H7 (cell line): ENCODE measurements at regions not wholly inside any gene's neighbourhood (a gene's known extent, or its start where the extent isn't known, plus 50 kb on each side); places are given as distances from the start of the nearest gene placed in this dataset.
A peak's percentile ranks its signal among the peaks of the same experiment; 100 is the strongest.
"Not testable (repeated sequence)": the region's sequence is repeated elsewhere in the genome, so short reads cannot be mapped to it uniquely, and the experiment has no call there.

ENCODE experiments used
- DNase-seq: peaks from one replicate; pipeline ENCODE4 v3.0.0; 2012
- H3K27me3 ChIP-seq: 2 replicates; pipeline ENCODE4 v1.6.0; 2011; ENCODE audit warnings: mild to moderate bottlenecking, low read length; ENCODE audit not compliant: control insufficient read depth, insufficient read depth
- H3K36me3 ChIP-seq: replicated peaks from 2 replicates; pipeline ENCODE4 v1.5.1; 2011; ENCODE audit warnings: low read length; ENCODE audit not compliant: control insufficient read depth, insufficient read depth
- H3K4me3 ChIP-seq: 2 replicates; pipeline ENCODE4 v1.5.1; 2011; ENCODE audit warnings: low read depth, mild to moderate bottlenecking, control low read depth, low read length, moderate library complexity; ENCODE audit not compliant: insufficient read depth

- no peak for DNase-seq
Measured at GRCh38 chr20:53783768-53784167, 190.1 kb upstream of the ZNF217 start.

GRCh38 chr20:53782612-53783246 lies 189.1 kb upstream of the ZNF217 start:
- DNase-seq: no peak
- no peak overlapping the region for H3K4me3 ChIP-seq
- H3K27me3 ChIP-seq: no peaks in the 10 kb centered on the region
- H3K36me3 ChIP-seq: no peaks in the 10 kb centered on the region

More at GRCh38 chr20:53783768-53784167, 190.1 kb upstream of the ZNF217 start:
- no peaks in the 10 kb centered on the region for H3K36me3 ChIP-seq
- no peaks in the 10 kb centered on the region for H3K27me3 ChIP-seq
- no peak overlapping the region for H3K4me3 ChIP-seq

GRCh38 chr20:53779822-53780221 lies 186.2 kb upstream of the ZNF217 start:
- no peaks in the 10 kb centered on the region for H3K27me3 ChIP-seq
- no peaks in the 10 kb centered on the region for H3K36me3 ChIP-seq
- DNase-seq: no peak
- no peak overlapping the region for H3K4me3 ChIP-seq

- Histone ChIP-seq H3K36me3 (no peaks in the 10 kb centered on the region), H3K27me3 (no peaks in the 10 kb centered on the region), H3K4me3 (no peak overlapping the region)
- DNase-seq: no peak
Measured at GRCh38 chr20:53778736-53779135, 185.1 kb upstream of the ZNF217 start.

- no peak for DNase-seq
- no peaks in the 10 kb centered on the region for H3K27me3 ChIP-seq
- no peak overlapping the region for H3K4me3 ChIP-seq
- H3K36me3 ChIP-seq: no peaks in the 10 kb centered on the region
Measured at GRCh38 chr20:53778041-53778516, 184.4 kb upstream of the ZNF217 start.

DNA sequence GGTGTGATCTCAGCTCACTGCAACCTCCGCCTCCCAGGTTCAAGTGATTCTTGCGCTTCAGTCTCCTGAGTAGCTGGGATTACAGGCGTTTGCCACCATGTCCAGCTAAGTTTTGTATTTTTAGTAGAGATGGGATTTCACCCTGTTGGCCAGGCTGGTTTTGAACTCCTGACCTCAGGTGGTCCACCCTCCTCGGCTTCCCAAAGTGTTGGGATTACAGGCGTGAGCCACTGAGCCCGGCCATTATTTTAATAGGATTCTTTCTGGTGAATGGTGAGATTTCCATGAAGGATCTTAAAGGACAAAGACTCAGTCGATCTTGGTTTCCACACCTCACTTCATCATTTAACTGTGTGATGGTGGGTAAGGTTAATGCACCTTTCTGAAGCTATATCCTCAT lies 183.8 kb upstream of the ZNF217 start:
- DNase-seq, H3K4me3 ChIP-seq, H3K36me3 ChIP-seq, H3K27me3 ChIP-seq: not testable (repeated sequence)

GRCh38 chr20:53776858-53777257 lies 183.2 kb upstream of the ZNF217 start:
- H3K4me3 ChIP-seq: no peak overlapping the region
- DNase-seq: no peak
- H3K27me3 ChIP-seq: no peaks in the 10 kb centered on the region

DNA sequence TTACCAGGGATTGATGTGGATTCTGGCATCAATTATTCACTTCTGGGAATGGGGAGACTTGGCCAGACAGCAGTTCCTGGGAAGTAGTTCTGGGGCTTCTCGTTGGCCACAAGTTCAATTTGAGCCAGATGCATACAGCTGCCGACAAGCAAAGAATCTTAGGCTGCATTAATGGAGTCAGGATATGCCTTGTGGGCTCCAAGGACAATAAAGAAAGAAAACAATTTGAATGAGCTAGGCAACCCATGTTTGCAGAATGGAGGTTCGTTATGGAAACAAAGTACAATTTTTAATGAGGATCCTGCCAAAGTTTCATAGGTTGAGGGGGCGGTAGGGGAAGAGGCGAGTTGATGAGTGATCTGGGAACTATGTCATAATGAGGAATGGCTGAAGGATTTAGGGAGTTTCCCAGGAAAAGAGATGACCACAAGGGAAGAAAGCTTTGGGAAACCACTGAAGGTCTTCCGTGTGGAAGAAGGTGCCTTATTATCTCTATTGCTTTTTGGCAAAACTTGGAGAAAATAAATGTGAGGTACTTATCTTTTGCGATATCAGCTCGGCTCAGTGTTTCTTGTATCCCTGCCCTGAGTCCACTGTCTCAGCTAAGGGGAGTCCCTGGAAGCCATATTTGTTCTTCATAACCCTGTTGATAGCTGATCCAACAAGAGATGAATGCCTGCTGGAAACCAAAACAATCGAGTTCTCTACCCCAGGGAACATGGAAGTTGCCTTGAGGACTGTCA lies 181.0 kb upstream of the ZNF217 start:
- DNase-seq: no peak
- Histone ChIP-seq H3K4me3 (no peak overlapping the region), H3K36me3 (no peaks in the 10 kb centered on the region), H3K27me3 (no peaks in the 10 kb centered on the region)

More at GRCh38 chr20:53776858-53777257, 183.2 kb upstream of the ZNF217 start:
- no peaks in the 10 kb centered on the region for H3K36me3 ChIP-seq

GRCh38 chr20:53773792-53774401 lies 180.3 kb upstream of the ZNF217 start:
- Histone ChIP-seq H3K4me3 (no peak overlapping the region), H3K27me3 (no peaks in the 10 kb centered on the region), H3K36me3 (no peaks in the 10 kb centered on the region)
- DNase-seq: no peak

- not testable (repeated sequence) for H3K27me3 ChIP-seq, H3K4me3 ChIP-seq, H3K36me3 ChIP-seq, DNase-seq
Measured at GRCh38 chr20:53773066-53773791, 179.6 kb upstream of the ZNF217 start.

DNA sequence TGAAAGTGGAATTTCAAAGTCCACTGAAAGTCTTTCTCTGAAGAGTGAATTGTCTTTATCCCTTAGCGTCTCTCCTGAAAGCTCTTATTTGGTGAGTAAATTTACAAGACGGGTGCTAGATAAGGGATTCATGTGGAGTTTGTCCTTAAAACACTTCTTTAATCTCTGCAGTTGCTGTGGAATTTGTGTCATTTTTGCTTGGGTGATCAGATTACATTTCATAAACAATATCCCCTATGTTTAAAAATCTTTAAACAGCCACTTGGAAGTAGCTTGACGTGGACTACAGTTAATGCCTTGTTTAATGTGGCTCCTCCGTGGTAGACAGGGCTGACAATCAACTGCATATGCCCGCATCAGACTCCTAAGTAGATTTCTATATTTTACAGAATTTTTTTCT lies 175.4 kb upstream of the ZNF217 start:
- Histone ChIP-seq H3K4me3 (no peak overlapping the region), H3K36me3 (no peaks in the 10 kb centered on the region), H3K27me3 (no peaks in the 10 kb centered on the region)
- DNase-seq: no peak

GRCh38 chr20:53768329-53768728 lies 174.7 kb upstream of the ZNF217 start:
- H3K27me3 ChIP-seq: no peaks in the 10 kb centered on the region
- peak; percentile 61 for DNase-seq
- H3K4me3 ChIP-seq: no peak overlapping the region
- no peaks in the 10 kb centered on the region for H3K36me3 ChIP-seq

- no peaks in the 10 kb centered on the region for H3K36me3 ChIP-seq
- H3K4me3 ChIP-seq: no peak overlapping the region
- no peak for DNase-seq
- H3K27me3 ChIP-seq: no peaks in the 10 kb centered on the region
Measured at GRCh38 chr20:53767206-53767930, 173.7 kb upstream of the ZNF217 start.

- Histone ChIP-seq H3K36me3 (no peaks in the 10 kb centered on the region), H3K4me3 (no peak overlapping the region), H3K27me3 (no peaks in the 10 kb centered on the region)
- no peak for DNase-seq
Measured at GRCh38 chr20:53764415-53764800, 170.8 kb upstream of the ZNF217 start.
